ENCODE measurements at regions not wholly inside any gene's neighbourhood (a gene's known extent, or its start where the extent isn't known, plus 50 kb on each side); places are given as distances from the start of the nearest gene placed in this dataset.
"Not testable (repeated sequence)": the region's sequence is repeated elsewhere in the genome, so short reads cannot be mapped to it uniquely, and the experiment has no call there.

DNA sequence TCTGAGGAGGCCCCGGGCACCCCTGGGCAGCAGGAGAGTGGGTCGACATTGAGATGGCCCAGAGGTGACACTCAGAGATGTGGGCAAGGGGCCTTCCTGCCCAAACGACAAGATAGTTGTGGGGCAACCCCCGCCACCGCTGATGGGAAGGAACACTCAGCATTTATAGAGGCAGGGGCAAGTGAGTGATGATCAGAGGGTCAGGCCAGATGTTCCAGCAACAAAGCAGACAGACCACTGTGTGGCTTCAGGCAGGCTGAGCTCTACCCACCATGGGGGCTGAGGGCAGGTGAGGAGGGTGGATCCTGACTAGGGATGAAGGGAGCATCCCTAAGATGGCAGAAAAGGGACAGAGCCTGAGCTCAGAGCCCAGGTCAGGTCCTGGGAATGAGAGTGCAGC lies 362.7 kb downstream of the PTPRU start:
- DNase-seq (ENCODE audit: insufficient read length, low spot score) (no peak), FAIRE-seq (no peak)
- TF ChIP-seq POLR2AphosphoS5 (IDR thresholded peaks at IDR 0.05; ENCODE audit: low read depth, low read length) = no peak
- TF ChIP-seq TAF1 (IDR thresholded peaks at IDR 0.05; ENCODE audit: low read depth, low read length) = no peak
- TF ChIP-seq SPI1 (IDR thresholded peaks at IDR 0.05; ENCODE audit: low read depth, low read length) = no peak
- no peak for TF ChIP-seq PAX5 (IDR thresholded peaks at IDR 0.05; ENCODE audit: insufficient read depth, low read length, severe bottlenecking)
- no peak for TF ChIP-seq POLR2A (IDR thresholded peaks at IDR 0.05; ENCODE audit: low read depth, low read length)
- TF ChIP-seq POU2F2 (IDR thresholded peaks at IDR 0.05; ENCODE audit: low read depth, low read length) = no peak

DNA sequence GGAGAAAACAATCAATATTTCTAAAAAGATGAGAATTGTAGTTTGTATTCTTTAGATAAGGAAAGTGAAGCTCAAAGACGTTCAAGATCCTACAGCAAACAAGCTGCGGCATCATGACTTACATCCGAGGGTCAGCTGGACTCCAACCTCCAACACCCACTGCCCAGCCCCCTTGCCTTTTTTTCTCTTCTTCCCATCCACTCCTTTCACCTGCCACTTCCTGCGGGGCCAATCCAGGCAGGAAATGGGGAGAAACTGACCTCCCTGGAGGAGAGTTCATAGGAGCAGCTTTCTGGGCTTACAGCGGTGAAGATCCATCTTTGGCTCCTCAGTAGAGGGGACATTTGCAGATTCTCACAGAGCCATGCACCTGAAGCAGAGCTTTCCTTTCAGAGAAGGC lies 361.5 kb downstream of the PTPRU start:
- TF ChIP-seq POU2F2 (IDR thresholded peaks at IDR 0.05; ENCODE audit: low read depth, low read length) = no peak
- no peak for TF ChIP-seq POLR2AphosphoS5 (IDR thresholded peaks at IDR 0.05; ENCODE audit: low read depth, low read length)
- no peak for TF ChIP-seq POLR2A (IDR thresholded peaks at IDR 0.05; ENCODE audit: low read depth, low read length)
- no peak for TF ChIP-seq PAX5 (IDR thresholded peaks at IDR 0.05; ENCODE audit: insufficient read depth, low read length, severe bottlenecking)
- no peak for TF ChIP-seq SPI1 (IDR thresholded peaks at IDR 0.05; ENCODE audit: low read depth, low read length)
- no peak for TF ChIP-seq TAF1 (IDR thresholded peaks at IDR 0.05; ENCODE audit: low read depth, low read length)
- FAIRE-seq (no peak), DNase-seq (ENCODE audit: insufficient read length, low spot score) (no peak)

DNA sequence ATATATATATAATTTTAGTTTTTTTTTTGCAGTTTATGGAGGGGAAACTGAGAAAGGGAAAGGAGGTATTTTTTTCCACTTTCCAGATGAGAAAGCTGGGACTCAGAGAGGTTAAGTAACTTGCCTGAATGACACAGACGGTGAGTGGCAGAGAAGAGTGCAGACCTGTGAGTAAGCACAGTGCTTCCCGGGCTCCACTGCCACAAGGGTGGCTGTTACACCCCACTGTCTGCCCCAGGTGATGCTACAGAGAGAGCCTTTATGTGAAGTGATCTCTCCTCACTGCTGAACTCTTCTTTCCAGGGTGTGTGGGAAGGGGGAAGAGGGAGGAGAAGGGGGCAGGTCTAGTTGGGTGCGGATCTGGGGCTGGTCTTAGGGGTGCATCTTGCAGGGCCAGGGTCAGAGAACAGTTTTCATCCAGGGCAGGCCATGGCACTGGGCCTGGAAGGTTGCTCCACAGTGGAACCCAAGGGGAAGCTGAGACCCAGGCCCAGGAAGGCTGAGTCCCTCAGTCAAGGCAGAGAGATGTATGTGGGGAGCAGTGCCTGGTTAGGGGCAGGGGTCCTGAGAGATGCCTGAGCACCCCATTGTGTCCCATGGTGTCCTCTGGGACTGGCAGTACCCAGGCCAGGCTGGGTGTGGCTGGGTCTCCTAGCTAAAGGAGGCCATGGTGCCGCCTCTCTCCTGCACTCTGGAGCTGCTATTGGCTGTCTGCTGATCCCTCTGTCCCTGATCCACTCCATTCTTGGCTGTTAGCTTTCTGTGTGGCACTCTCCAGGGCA lies 357.5 kb downstream of the PTPRU start:
- no peak for FAIRE-seq
- DNase-seq (ENCODE audit: insufficient read length, low spot score) = no peak
- TF ChIP-seq POLR2AphosphoS5 (IDR thresholded peaks at IDR 0.05; ENCODE audit: low read depth, low read length) (no peak), TAF1 (IDR thresholded peaks at IDR 0.05; ENCODE audit: low read depth, low read length) (no peak), POLR2A (IDR thresholded peaks at IDR 0.05; ENCODE audit: low read depth, low read length) (no peak), POU2F2 (IDR thresholded peaks at IDR 0.05; ENCODE audit: low read depth, low read length) (no peak), SPI1 (IDR thresholded peaks at IDR 0.05; ENCODE audit: low read depth, low read length) (no peak), PAX5 (IDR thresholded peaks at IDR 0.05; ENCODE audit: insufficient read depth, low read length, severe bottlenecking) (no peak)

- FAIRE-seq (no peak), DNase-seq (ENCODE audit: insufficient read length, low spot score) (no peak)
- TF ChIP-seq POU2F2 (IDR thresholded peaks at IDR 0.05; ENCODE audit: low read depth, low read length) (no peak), POLR2A (IDR thresholded peaks at IDR 0.05; ENCODE audit: low read depth, low read length) (no peak), POLR2AphosphoS5 (IDR thresholded peaks at IDR 0.05; ENCODE audit: low read depth, low read length) (no peak), SPI1 (IDR thresholded peaks at IDR 0.05; ENCODE audit: low read depth, low read length) (no peak), TAF1 (IDR thresholded peaks at IDR 0.05; ENCODE audit: low read depth, low read length) (no peak)
Observed at GRCh38 chr1:29592731-29593130, 356.4 kb downstream of the PTPRU start.

DNA sequence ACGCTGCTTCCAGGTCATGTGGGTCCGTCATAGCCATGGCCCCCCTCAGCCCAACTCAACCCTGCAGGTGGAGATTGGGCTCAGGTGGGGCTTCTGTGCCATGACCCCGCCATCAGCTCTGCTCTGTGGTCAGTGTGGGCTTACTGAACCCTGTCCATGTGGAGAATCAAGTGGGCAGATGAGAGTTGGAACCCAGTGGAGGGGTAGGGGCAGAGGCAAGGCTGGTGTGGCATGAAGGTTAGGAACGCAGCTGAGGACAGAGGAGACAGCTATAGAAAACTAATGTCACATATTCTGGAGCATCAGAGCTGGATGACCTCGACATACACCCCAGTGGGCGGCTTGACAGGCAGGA lies 355.9 kb downstream of the PTPRU start:
- no peak for FAIRE-seq
- no peak for TF ChIP-seq SPI1 (IDR thresholded peaks at IDR 0.05; ENCODE audit: low read depth, low read length)
- TF ChIP-seq POU2F2 (IDR thresholded peaks at IDR 0.05; ENCODE audit: low read depth, low read length) = no peak
- TF ChIP-seq POLR2AphosphoS5 (IDR thresholded peaks at IDR 0.05; ENCODE audit: low read depth, low read length) = no peak
- TF ChIP-seq POLR2A (IDR thresholded peaks at IDR 0.05; ENCODE audit: low read depth, low read length) = no peak
- TF ChIP-seq PAX5 (IDR thresholded peaks at IDR 0.05; ENCODE audit: insufficient read depth, low read length, severe bottlenecking) = no peak
- DNase-seq (ENCODE audit: insufficient read length, low spot score) = no peak

- TF ChIP-seq SPI1 (IDR thresholded peaks at IDR 0.05; ENCODE audit: low read depth, low read length) = no peak
- TF ChIP-seq POLR2AphosphoS5 (IDR thresholded peaks at IDR 0.05; ENCODE audit: low read depth, low read length) = no peak
- no peak for TF ChIP-seq POU2F2 (IDR thresholded peaks at IDR 0.05; ENCODE audit: low read depth, low read length)
- DNase-seq (ENCODE audit: insufficient read length, low spot score) = no peak
- FAIRE-seq = no peak
Observed at GRCh38 chr1:29591601-29592260, 355.4 kb downstream of the PTPRU start.

- FAIRE-seq (no peak), DNase-seq (ENCODE audit: insufficient read length, low spot score) (no peak)
- no peak for TF ChIP-seq POLR2AphosphoS5 (IDR thresholded peaks at IDR 0.05; ENCODE audit: low read depth, low read length)
- no peak for TF ChIP-seq PAX5 (IDR thresholded peaks at IDR 0.05; ENCODE audit: insufficient read depth, low read length, severe bottlenecking)
- no peak for TF ChIP-seq POU2F2 (IDR thresholded peaks at IDR 0.05; ENCODE audit: low read depth, low read length)
- TF ChIP-seq POLR2A (IDR thresholded peaks at IDR 0.05; ENCODE audit: low read depth, low read length) = no peak
- TF ChIP-seq SPI1 (IDR thresholded peaks at IDR 0.05; ENCODE audit: low read depth, low read length) = no peak
- TF ChIP-seq TAF1 (IDR thresholded peaks at IDR 0.05; ENCODE audit: low read depth, low read length) = no peak
Observed at GRCh38 chr1:29590583-29591565, 354.6 kb downstream of the PTPRU start.

DNA sequence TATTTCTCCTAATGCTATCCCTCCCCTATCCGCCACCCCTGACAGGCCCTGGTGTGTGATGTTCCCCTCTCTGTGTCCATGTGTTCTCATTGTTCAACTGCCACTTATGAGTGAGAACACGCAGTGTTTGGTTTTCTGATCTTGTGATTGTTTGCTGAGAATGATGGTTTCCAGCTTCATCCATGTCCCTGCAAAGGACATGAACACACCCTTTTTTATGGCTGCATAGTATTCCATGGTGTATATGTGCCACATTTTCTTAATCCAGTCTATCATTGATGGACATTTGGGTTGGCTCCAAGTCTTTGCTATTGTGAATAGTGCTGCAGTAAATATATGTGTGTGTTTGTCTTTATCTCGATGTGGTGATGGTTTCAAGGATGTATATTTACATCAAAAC lies 353.4 kb downstream of the PTPRU start:
- DNase-seq (ENCODE audit: insufficient read length, low spot score); FAIRE-seq: not testable (repeated sequence)

DNA sequence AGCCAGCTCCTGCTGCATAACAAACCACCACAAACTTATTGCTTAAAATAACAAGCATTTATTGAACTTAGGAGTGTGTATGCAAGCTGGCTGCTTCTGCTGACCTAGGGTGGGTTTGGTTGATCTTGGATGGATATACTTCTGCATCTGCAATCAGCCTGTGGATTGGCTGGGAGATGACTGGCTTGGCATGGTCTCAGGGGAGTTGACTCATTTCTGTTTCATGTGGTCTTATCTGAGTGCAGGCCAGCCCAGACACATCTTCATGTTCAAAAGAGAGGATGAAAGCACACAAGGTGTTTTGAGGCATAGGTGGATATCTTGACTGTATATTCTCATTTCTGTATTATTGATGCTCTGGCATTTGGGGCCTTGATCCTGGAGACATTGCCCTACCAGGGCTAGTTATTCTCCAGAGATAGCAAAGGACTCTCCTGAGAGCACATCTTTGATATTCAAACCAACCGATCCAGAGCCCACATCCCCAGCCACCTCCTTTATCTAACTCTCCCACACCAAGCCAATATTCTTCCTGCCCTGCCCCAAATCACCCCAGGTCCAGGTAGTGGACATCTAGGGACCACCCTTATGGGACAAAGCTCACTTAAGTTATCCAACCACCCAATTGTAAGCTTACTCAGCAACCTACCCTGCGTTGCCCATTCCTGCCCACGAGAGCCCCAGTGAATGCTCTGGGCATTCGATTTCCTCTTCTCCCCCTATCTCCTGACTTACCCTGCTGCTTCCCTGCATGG lies 350.8 kb downstream of the PTPRU start:
- DNase-seq (ENCODE audit: insufficient read length, low spot score) (no peak), FAIRE-seq (no peak)
- TF ChIP-seq SPI1 (IDR thresholded peaks at IDR 0.05; ENCODE audit: low read depth, low read length) (no peak), POLR2A (IDR thresholded peaks at IDR 0.05; ENCODE audit: low read depth, low read length) (no peak), POU2F2 (IDR thresholded peaks at IDR 0.05; ENCODE audit: low read depth, low read length) (no peak), TAF1 (IDR thresholded peaks at IDR 0.05; ENCODE audit: low read depth, low read length) (no peak), PAX5 (IDR thresholded peaks at IDR 0.05; ENCODE audit: insufficient read depth, low read length, severe bottlenecking) (no peak), POLR2AphosphoS5 (IDR thresholded peaks at IDR 0.05; ENCODE audit: low read depth, low read length) (no peak)
